HL-60 (cell line): ENCODE measurements at regions not wholly inside any gene's neighbourhood (a gene's known extent, or its start where the extent isn't known, plus 50 kb on each side); places are given as distances from the start of the nearest gene placed in this dataset.
A peak's percentile ranks its signal among the peaks of the same experiment; 100 is the strongest.

Experiments
- DNase-seq, 2 experiments: peaks; one replicate each; pipeline ENCODE4 v3.0.0-alpha.2; 2010 to 2020; ENCODE audit warnings: low read depth in 1 of 2, low spot score in 1 of 2
- H3K27ac ChIP-seq: fragments of 250-450 bp; sonication (Bioruptor Pico); replicated peaks from 2 replicates; pipeline ENCODE4 v1.5.1; 2020; ENCODE audit warnings: mild to moderate bottlenecking, moderate library complexity
- H3K27me3 ChIP-seq: fragments of 250-450 bp; sonication (Bioruptor Pico); 2 replicates; pipeline ENCODE4 v1.5.1; 2021; ENCODE audit warnings: mild to moderate bottlenecking, moderate library complexity; ENCODE audit not compliant: insufficient read depth, poor library complexity, severe bottlenecking
- H3K4me3 ChIP-seq: replicated peaks from 2 replicates; pipeline ENCODE4 v1.5.1; 2011; ENCODE audit warnings: mild to moderate bottlenecking, control low read depth, low read length; ENCODE audit not compliant: insufficient read depth
- CTCF ChIP-seq: IDR thresholded peaks from one replicate; pipeline ENCODE4 v1.5.1; 2011; ENCODE audit warnings: low read length, control low read depth, inconsistent platforms; ENCODE audit not compliant: insufficient read depth
- GABPA ChIP-seq: IDR thresholded peaks from 2 replicates; pipeline ENCODE4 v1.6.1; 2012; ENCODE audit warnings: low read depth
- POLR2AphosphoS5 ChIP-seq: IDR thresholded peaks from 2 replicates; pipeline ENCODE4 v1.6.1; 2012; ENCODE audit warnings: low read depth
- REST ChIP-seq: IDR thresholded peaks from 2 replicates; pipeline ENCODE4 v1.6.1; 2012; ENCODE audit warnings: low read depth; ENCODE audit not compliant: insufficient replicate concordance
- SPI1 ChIP-seq: IDR thresholded peaks from 2 replicates; pipeline ENCODE4 v1.6.1; 2012; ENCODE audit warnings: low read depth, mild to moderate bottlenecking, borderline replicate concordance

- peaks cover 4% of the 10 kb centered on the region for H3K27me3 ChIP-seq
- peak; percentile 55 to 89 for DNase-seq
- no peak overlapping the region for H3K4me3 ChIP-seq
- TF ChIP-seq SPI1 (peak; percentile 86), REST (no peak)
- peak overlapping the region; percentile 57 for H3K27ac ChIP-seq
Observed at GRCh38 chr20:52675375-52675774, 296.8 kb upstream of the TSHZ2 start.

- TF ChIP-seq GABPA (no peak), CTCF (no peak), REST (no peak), SPI1 (no peak), POLR2AphosphoS5 (no peak)
- Histone ChIP-seq H3K27ac (no peak overlapping the region), H3K27me3 (no peaks in the 10 kb centered on the region), H3K4me3 (no peak overlapping the region)
- no peak for DNase-seq
Observed at GRCh38 chr20:52668626-52669025, 303.5 kb upstream of the TSHZ2 start.

GRCh38 chr20:52667358-52667757, 304.8 kb upstream of the TSHZ2 start:
- no peak for DNase-seq
- H3K27me3 ChIP-seq: no peaks in the 10 kb centered on the region
- TF ChIP-seq GABPA (no peak), SPI1 (no peak), REST (no peak), POLR2AphosphoS5 (no peak), CTCF (no peak)
- H3K4me3 ChIP-seq: no peak overlapping the region
- H3K27ac ChIP-seq: no peak overlapping the region

GRCh38 chr20:52665441-52665840, 306.7 kb upstream of the TSHZ2 start:
- TF ChIP-seq REST (no peak), SPI1 (no peak), CTCF (no peak), GABPA (no peak), POLR2AphosphoS5 (no peak)
- H3K27ac ChIP-seq: no peak overlapping the region
- DNase-seq: no peak
- H3K4me3 ChIP-seq: no peak overlapping the region
- H3K27me3 ChIP-seq: peaks cover 5% of the 10 kb centered on the region
